OCI-LY7 (cell line): ENCODE measurements at regions not wholly inside any gene's neighbourhood (a gene's known extent, or its start where the extent isn't known, plus 50 kb on each side); places are given as distances from the start of the nearest gene placed in this dataset.

Experiments
- BruUV-seq: library from RNA; stranded (reverse); fragments of 400-500 nt; replicated peaks from 2 replicates; lab custom pipeline; 2021; lab: Mats Ljungman, UMichigan
- CTCF ChIA-PET: fragments of 300-600 bp; sonication (Branson Sonifier 250); formaldehyde crosslinking; loops from one replicate; lab custom pipeline; 2022; ENCODE audit warnings: antibody characterized with exemption; ENCODE audit not compliant: unreplicated experiment; lab: Charles Lee
- POLR2A ChIA-PET: fragments of 300-600 bp; sonication (Branson Sonifier 250); formaldehyde crosslinking; loops from one replicate; lab custom pipeline; 2022; ENCODE audit warnings: antibody characterized with exemption; lab: Charles Lee
- DNase-seq: peaks from one replicate; pipeline ENCODE4 v3.0.0-alpha.2; 2015; ENCODE audit warnings: low spot score
- H2AFZ ChIP-seq: fragments of 200-600 bp; sonication (generic), shearing (Covaris generic); 2 replicates; pipeline ENCODE4 v1.6.1; 2014; ENCODE audit warnings: mild to moderate bottlenecking, antibody characterized with exemption, low read length, moderate library complexity
- H3K27ac ChIP-seq: fragments of 200-600 bp; sonication (generic); 2 replicates; pipeline ENCODE4 v1.5.1; 2014; ENCODE audit warnings: mixed run types, low read depth, mild to moderate bottlenecking, moderate library complexity, low read length, inconsistent platforms; ENCODE audit not compliant: poor library complexity, severe bottlenecking
- H3K36me3 ChIP-seq: fragments of 200-600 bp; sonication (generic); 2 replicates; pipeline ENCODE4 v1.6.1; 2014; ENCODE audit warnings: mild to moderate bottlenecking, antibody characterized with exemption, low read length, moderate library complexity, mixed read lengths; ENCODE audit not compliant: insufficient read depth
- H3K4me1 ChIP-seq: fragments of 200-600 bp; sonication (generic); 2 replicates; pipeline ENCODE4 v1.5.1; 2014; ENCODE audit warnings: mild to moderate bottlenecking, low read length; ENCODE audit not compliant: insufficient read depth, poor library complexity, severe bottlenecking
- H3K4me2 ChIP-seq: fragments of 200-600 bp; sonication (generic); 2 replicates; pipeline ENCODE4 v1.6.1; 2014; ENCODE audit warnings: mild to moderate bottlenecking, low read length
- H3K4me3 ChIP-seq: fragments of 200-600 bp; sonication (generic); 2 replicates; pipeline ENCODE4 v1.5.1; 2014; ENCODE audit warnings: mild to moderate bottlenecking, low read depth, low read length; ENCODE audit not compliant: poor library complexity, severe bottlenecking
- H3K79me2 ChIP-seq: fragments of 200-600 bp; sonication (generic); 2 replicates; pipeline ENCODE4 v1.6.1; 2016; ENCODE audit warnings: low read depth, mild to moderate bottlenecking, low read length, moderate library complexity, mixed read lengths; ENCODE audit not compliant: insufficient read depth
- H3K9me2 ChIP-seq: fragments of 200-600 bp; sonication (generic); 2 replicates; pipeline ENCODE4 v1.6.1; 2016; ENCODE audit warnings: mild to moderate bottlenecking, low read length, mixed read lengths; ENCODE audit not compliant: insufficient read depth
- H3K9me3 ChIP-seq: fragments of 200-600 bp; sonication (generic); 2 replicates; pipeline ENCODE4 v1.6.1; 2014; ENCODE audit warnings: mild to moderate bottlenecking, mixed run types, low read length, mixed read lengths
- H4K20me1 ChIP-seq: fragments of 200-600 bp; sonication (generic); 2 replicates; pipeline ENCODE4 v1.6.1; 2014; ENCODE audit warnings: mild to moderate bottlenecking, antibody characterized with exemption, low read length, moderate library complexity, mixed read lengths; ENCODE audit not compliant: insufficient read depth
- EZH2phosphoT487 ChIP-seq: fragments of 200-600 bp; sonication (generic); IDR thresholded peaks from 2 replicates; pipeline ENCODE4 v1.6.1; 2018; ENCODE audit warnings: low read depth, borderline replicate concordance, mild to moderate bottlenecking, mixed run types, antibody characterized with exemption, low read length, moderate library complexity, mixed read lengths
- intact Hi-C: fragments of 100-400 bp; cut with micrococcal nuclease; formaldehyde crosslinking; loops from one replicate; pipeline ENCODE4 v1.10.0; 2022; ENCODE audit not compliant: unreplicated experiment
- TF ChIP-seq, protein P1 (sequence below): fragments of 200-600 bp; sonication (generic); conservative IDR thresholded peaks from 2 replicates; pipeline ENCODE4 v1.5.1; 2014; ENCODE audit warnings: mild to moderate bottlenecking, antibody characterized with exemption, low read length, moderate library complexity, mixed read lengths

DNA sequence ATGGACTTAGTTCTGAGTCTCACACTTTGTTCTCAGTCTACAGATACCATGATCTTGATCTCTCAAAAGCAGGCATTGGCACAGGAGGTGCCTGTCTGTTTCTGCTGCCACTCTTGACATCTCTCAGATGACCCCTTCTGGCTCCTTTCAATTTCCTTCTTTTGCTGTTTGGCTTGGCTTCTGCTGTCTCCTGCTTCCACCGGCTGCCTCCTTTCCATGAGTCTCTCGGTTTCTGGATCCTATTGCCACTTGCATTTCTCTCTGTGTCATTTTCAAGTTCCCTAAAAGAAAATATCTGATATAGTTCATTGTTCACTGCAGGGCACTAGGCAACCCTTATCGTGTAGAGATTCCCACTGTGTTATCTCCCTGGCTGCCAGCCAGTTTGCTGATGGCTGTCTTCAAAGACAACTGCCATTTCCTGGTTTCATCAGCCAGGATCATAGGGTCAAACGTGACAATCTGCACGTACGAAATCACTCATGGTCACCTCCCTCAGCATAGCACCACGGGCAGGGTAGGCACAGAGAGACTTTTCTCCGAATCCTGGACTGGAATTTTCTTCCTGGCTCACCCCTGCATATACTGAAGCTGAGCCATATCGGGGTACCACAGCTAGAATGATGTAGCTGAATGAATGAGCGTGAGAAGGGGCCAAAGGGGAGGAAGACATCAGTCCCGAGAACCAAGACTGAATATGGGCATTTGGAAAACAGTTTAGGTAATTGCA, 144.6 kb upstream of the TMEM170B start:
- no peak overlapping the region for H2AFZ ChIP-seq
- intact Hi-C loops = no loop called here
- H3K79me2 ChIP-seq = no peaks in the 10 kb centered on the region
- no peak for DNase-seq
- no peaks in the 10 kb centered on the region for H3K9me2 ChIP-seq
- H3K36me3 ChIP-seq = no peaks in the 10 kb centered on the region
- no peaks in the 10 kb centered on the region for H4K20me1 ChIP-seq
- H3K27ac ChIP-seq = no peak overlapping the region
- peaks cover 5% of the 10 kb centered on the region for H3K4me1 ChIP-seq
- BruUV-seq = no TSS peak
- H3K4me3 ChIP-seq = no peak overlapping the region
- no peak overlapping the region for H3K4me2 ChIP-seq
- no peaks in the 10 kb centered on the region for H3K9me3 ChIP-seq
- ChIA-PET POLR2A (interaction anchor here (1.3 to 1.7 kb wide), 2 partner anchors 8 to 16 kb away, joined by 3 to 7 read pairs; no protein-coding TSS in a partner anchor), CTCF (no interaction called here)
- TF ChIP-seq EZH2phosphoT487 = no peak
- TF ChIP-seq, protein P1, sequence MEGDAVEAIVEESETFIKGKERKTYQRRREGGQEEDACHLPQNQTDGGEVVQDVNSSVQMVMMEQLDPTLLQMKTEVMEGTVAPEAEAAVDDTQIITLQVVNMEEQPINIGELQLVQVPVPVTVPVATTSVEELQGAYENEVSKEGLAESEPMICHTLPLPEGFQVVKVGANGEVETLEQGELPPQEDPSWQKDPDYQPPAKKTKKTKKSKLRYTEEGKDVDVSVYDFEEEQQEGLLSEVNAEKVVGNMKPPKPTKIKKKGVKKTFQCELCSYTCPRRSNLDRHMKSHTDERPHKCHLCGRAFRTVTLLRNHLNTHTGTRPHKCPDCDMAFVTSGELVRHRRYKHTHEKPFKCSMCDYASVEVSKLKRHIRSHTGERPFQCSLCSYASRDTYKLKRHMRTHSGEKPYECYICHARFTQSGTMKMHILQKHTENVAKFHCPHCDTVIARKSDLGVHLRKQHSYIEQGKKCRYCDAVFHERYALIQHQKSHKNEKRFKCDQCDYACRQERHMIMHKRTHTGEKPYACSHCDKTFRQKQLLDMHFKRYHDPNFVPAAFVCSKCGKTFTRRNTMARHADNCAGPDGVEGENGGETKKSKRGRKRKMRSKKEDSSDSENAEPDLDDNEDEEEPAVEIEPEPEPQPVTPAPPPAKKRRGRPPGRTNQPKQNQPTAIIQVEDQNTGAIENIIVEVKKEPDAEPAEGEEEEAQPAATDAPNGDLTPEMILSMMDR = no peak

DNA sequence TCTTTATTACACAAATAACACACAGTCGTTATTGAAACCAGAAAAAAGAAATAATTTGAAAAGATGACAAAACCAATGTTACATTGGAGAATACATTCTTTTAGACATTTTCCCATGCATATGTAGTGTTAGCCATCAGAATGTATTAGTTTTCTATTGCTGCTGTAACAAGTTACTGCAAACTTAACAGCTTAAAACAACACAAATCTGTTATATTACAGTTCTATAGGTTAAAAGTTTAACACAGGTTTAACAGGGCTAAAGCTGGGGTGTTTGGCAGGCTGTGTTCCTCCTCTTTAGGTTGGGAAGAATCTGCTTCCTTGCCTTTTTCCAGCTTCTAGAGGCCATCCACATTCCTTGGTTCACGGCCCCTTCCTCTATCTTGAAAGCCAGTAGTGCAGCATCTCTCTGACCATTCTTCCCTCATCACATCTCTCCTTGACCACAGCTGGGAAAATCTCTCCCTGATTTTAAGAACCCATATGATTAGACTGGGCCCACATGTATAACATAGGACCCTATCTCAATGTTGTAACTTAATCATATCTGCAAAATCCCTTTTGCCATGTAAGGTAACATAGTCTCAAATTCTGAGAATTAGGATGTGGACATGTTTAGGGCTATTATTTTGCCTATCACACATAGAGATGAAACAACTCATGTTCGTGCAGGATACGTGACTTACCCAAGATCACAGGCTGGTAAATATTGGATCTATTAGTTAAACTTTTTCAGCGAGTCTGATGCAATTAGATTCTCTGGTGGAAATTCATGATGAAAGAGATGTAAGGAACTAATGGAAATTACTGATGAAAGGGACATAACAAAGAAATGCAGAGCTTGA, 145.4 kb upstream of the TMEM170B start:
- H3K4me1 ChIP-seq = peaks cover 10% of the 10 kb centered on the region
- no peaks in the 10 kb centered on the region for H3K36me3 ChIP-seq
- no peak overlapping the region for H3K27ac ChIP-seq
- no peaks in the 10 kb centered on the region for H3K9me2 ChIP-seq
- CTCF ChIA-PET = no interaction called here
- H3K9me3 ChIP-seq = no peaks in the 10 kb centered on the region
- H3K4me2 ChIP-seq = no peak overlapping the region
- no peak overlapping the region for H2AFZ ChIP-seq
- TF ChIP-seq EZH2phosphoT487 = no peak
- TF ChIP-seq, protein P1 = no peak
- H3K4me3 ChIP-seq = no peak overlapping the region
- BruUV-seq = no TSS peak
- H3K79me2 ChIP-seq = no peaks in the 10 kb centered on the region
- no peaks in the 10 kb centered on the region for H4K20me1 ChIP-seq
- intact Hi-C loops = no loop called here
- no peak for DNase-seq
- POLR2A ChIA-PET = interaction anchor here (1.1 to 1.3 kb wide), 2 partner anchors 11 to 17 kb away, joined by 3 read pairs; no protein-coding TSS in a partner anchor
